Stimulated activated CD8-positive, alpha-beta memory T cell treated with anti-CD3 and anti-CD28 coated beads, Interleukin-12 subunit alpha, Interleukin-12 subunit beta, amount 100 ng/mL, for 1 hour (primary cell): ENCODE measurements at regions not wholly inside any gene's neighbourhood (a gene's known extent, or its start where the extent isn't known, plus 50 kb on each side); places are given as distances from the start of the nearest gene placed in this dataset.
A peak's percentile ranks its signal among the peaks of the same experiment; 100 is the strongest.
"Not testable (repeated sequence)": the region's sequence is repeated elsewhere in the genome, so short reads cannot be mapped to it uniquely, and the experiment has no call there.

Experiments
- DNase-seq: peaks from one replicate; pipeline ENCODE4 v3.0.0-alpha.2; 2020; ENCODE audit warnings: low read depth

DNA sequence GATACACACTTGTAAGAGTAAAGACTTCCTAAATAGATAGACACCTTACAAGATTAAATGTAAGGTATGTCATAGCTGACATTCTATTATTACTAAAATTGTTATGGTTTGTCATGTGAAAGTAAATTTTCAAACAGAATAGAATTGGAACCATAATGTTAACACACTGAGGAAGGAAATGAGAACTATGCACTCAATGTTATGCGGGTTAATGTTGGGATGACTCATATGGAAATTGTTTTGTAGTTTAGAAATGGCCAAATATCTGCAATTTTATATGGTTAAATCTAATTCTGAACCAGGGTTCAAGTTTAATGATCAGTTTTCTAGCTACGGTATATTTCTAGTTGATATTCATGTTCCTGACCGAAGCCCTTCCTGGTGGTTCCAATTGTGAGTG lies 214.2 kb upstream of the ADO start:
- DNase-seq, result no peak

DNA sequence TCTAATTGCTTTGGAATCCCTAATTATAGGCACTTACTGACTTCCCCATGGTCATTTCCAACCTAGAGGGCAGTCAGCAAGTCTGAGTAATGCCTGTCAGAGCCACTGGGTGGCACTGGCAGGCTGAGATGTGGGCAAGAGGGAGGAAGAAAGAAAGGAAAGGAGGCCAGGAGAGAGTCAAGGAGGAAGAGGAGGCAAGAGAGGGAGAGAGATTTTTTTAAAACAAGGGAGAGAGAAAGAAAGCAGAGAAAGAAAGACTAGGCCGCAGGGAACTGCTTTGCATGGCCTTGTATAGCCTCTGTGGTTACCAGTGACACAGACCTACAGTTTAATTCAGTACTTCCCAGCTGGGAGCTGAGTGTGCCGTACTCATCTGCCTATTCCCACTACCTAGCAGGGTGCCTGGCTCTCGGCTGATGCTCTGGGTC lies 210.4 kb upstream of the ADO start:
- DNase-seq, result peak; percentile 11

DNA sequence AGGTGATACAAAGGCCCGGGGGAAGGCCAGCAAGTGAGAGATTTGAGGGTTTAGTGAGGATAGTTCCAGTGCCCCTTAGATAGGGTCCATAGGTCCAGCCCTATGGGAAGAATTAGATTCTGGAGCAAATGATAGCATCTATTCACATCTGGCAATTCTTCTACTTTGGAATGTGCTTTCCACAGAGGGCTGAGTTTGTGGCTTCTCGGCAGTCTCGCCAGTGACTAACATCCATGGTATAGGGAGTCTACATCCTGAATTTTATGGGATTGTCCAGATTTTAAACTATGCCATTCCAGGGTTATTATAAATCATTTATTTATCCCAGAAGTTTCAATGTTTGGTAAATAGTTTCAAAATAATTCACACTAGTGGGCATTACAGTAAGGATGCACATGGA lies 207.3 kb upstream of the ADO start:
- DNase-seq, result no peak

DNA sequence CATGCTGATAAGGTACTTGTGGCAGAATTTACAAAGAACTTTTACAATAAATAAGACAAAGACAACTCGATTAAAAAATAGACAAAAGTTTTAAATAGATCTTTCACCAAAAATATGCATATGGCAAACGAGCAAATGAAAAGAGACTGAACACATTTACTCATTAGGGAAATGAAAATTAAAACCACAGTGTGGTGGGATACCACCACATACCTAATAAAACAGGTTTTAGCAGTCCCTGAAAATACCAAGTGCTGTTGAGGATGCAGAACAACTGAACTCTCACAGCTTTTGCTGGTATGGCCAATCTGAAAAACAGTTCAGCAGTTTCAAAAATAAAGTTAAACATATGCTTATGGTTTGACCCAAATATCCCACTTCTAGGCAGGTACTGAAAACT lies 205.4 kb upstream of the ADO start:
- DNase-seq, result no peak

DNA sequence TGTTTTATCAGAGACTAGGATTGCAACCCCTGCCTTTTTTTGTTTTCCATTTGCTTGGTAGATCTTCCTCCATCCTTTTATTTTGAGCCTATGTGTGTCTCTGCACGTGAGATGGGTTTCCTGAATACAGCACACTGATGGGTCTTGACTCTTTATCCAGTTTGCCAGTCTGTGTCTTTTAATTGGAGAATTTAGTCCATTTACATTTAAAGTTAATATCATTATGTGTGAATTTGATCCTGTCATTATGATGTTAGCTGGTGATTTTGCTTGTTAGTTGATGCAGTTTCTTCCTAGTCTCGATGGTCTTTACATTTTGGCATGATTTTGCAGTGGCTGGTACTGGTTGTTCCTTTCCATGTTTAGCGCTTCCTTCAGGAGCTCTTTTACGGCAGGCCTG lies 198.0 kb upstream of the ADO start:
- not testable (repeated sequence) for DNase-seq

DNA sequence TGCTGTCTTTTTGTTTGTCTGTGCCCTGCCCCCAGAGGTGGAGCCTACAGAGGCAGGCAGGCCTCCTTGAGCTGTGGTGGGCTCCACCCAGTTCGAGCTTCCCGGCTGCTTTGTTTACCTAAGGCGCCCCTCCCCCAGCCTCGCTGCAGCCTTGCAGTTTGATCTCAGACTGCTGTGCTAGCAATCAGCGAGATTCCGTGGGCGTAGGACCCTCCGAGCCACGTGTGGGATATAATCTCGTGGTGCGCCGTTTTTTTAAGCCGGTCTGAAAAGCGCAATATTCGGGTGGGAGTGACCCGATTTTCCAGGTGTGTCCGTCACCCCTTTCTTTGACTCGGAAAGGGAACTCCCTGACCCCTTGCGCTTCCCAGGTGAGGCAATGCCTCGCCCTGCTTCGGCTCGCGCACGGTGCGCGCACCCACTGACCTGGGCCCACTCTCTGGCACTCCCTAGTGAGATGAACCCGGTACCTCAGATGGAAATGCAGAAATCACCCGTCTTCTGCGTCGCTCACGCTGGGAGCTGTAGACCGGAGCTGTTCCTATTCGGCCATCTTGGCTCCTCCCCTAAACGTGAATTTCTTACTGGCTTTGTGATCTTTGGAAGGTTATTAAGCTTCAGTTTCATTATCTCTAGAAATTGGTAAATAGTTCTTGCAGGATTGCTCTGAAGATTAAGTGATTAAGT lies 196.2 kb upstream of the ADO start:
- DNase-seq, result not testable (repeated sequence)

DNA sequence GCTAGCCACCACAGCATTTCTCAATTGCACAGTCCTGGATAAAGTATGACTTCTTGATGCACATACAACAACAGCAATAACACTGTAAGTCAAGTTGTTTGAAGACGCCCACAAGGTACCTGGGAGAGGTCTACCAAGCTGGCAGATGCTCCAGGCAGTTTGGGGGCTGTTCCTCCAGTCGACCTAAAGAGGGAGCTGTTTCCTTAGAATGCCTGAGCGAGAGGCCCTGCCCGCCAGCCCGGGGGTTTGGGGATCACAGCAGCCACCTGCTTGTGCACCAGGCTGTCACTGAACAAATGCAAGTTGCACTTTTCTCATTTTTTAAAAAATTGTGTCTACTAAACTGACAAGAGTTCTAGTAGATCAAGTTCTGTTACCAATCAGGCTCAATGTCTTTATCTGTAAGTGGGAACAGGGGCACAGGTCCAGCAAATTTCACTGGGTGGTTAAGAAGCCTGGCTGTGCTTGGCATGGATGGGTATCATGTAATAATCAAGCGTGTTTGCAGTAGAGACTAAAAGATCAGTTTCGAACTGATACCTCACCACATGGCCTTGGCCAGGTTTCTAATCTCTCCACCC lies 193.8 kb upstream of the ADO start:
- DNase-seq, result peak; percentile 42

DNA sequence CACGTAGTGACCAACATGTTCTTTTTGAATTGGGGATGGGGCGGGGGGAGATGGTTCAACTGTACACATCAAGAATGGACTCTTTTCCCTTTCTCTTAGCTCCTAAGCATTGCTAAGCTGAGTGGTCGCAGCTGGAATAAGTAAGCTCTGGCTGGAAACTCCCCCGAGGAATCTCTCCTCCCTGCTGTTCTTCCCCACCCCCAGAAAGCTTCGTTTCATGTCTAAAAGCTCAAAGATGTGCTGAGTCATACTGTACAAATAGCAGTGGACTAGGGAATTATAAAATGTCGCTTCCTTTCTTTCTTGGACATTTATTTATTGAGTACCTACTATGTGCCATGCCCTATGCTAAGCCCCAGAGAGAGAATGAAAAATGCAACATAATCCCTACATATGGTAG lies 191.1 kb upstream of the ADO start:
- no peak for DNase-seq

DNA sequence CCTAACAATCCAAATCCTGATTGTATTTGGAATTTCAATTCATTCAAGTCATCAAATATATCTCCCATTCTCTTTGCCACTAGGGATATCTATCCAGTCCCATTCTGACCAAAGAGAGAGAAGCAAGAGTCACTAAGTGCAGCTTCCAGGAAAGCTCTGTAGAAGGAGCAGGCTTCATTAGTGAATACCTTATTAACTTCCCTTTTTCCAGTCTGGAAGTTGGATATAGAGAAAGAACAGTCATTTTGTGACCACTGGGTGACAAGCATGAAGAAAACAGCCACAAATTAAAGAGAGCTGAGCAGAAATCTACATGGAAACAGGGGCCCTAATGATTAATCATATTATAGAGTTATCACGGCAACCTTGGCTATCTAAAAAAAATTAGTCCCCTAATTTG lies 190.7 kb upstream of the ADO start:
- DNase-seq, result no peak

DNA sequence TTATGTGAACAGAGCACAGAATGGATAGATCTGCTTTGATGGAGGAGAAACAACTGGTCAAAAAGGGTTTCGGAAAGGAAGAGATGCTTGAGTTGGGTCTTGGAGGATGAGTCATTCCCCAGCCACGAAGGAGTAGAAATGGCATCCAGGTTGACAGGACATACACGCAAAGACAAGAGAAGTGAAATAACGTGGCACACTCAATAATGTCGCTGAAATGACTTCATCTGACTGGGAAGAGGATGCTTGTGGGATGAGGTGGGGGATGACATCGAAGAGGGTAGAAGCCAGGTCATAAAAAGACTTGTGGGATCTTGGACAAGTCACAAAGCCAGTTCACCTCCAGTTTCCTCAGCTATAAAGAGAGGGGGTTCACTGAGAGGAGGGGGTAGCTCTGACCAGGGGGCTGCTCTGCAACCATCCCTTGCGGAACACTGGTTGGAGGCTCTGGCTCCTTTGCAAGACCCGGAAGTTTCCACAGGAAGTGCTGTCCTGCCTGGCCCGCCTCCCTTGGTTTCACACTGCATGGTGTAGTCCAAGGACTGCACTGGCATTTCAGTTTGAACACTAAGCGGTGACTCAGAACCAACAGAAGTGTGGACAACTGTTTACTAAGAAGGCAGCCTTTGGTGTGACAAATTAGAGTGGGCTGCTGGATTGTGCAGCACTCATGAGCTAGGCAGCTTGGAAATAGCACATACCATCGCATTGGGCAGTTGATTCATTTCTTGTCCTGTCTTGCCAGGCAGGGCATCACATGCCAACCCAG lies 189.9 kb upstream of the ADO start:
- DNase-seq, result no peak

DNA sequence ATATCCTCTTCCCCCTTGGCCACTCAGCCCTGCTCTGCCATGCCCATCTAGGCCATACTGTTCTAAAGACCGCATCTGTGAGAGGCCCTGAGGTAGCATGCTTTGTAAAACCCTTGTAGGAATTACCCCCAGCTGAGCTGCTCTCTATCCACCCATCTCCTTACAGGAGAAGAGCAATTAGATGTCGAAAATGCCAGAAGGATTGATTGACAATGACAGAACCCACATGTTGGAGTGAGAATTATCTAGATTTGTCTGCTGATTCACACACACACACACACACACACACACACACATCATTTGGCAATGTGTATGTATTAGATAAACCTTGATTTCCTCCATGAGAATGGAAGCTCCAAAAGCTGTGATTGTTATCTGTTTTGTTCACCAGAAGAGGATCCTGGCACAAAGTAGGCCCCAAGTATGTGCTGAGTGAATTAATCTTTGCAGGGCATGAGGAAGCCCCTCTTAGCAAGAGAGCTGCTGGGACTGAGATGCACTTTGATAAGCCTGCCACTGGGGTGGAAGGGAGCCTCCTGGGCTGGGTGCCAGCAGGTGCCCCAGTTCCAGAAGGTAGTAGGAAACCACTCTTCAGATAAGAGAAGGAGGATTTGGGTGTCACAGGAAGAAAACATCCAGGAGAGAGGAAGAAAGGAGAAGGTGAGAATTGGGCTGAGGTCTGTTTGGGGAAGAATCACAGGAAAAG lies 187.5 kb upstream of the ADO start:
- DNase-seq, result no peak

DNA sequence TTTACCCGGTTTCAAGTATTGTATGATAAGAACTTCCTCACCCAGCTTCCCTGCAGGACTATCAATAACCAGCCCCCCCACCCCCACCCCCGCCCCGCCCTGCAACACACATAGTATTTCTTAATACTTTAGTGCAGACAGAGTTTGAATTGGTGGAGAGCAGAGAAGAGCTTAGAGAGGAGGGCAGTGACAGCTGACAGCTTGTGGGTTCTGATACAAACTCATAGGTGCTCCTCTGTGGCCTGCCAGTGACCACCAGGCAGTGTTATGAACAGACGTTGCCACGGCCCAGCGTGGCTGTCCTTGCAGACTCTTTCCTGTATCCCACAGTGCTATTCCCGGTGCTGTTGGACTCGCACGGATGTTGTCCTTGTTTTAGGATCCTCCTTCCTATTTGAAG lies 186.9 kb upstream of the ADO start:
- no peak for DNase-seq

DNA sequence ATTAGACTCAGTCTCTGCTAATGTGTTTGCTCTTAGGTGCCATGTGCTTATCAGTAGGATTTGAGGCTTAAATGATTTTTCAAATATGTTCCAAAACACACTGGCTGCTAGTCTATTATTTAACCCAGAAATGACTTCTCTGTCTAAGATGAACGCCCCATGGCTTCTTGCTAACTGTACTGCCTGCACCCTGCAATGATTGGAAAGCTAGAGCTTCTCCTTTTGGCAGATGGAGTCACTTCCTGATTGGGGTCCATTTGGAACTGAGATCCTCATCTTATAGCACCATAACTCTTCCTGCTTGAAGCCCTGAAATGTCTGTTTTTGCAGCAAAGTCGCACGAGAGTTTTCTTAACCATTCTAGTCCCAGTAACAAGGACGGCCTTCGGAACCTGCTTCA lies 186.5 kb upstream of the ADO start:
- no peak for DNase-seq

DNA sequence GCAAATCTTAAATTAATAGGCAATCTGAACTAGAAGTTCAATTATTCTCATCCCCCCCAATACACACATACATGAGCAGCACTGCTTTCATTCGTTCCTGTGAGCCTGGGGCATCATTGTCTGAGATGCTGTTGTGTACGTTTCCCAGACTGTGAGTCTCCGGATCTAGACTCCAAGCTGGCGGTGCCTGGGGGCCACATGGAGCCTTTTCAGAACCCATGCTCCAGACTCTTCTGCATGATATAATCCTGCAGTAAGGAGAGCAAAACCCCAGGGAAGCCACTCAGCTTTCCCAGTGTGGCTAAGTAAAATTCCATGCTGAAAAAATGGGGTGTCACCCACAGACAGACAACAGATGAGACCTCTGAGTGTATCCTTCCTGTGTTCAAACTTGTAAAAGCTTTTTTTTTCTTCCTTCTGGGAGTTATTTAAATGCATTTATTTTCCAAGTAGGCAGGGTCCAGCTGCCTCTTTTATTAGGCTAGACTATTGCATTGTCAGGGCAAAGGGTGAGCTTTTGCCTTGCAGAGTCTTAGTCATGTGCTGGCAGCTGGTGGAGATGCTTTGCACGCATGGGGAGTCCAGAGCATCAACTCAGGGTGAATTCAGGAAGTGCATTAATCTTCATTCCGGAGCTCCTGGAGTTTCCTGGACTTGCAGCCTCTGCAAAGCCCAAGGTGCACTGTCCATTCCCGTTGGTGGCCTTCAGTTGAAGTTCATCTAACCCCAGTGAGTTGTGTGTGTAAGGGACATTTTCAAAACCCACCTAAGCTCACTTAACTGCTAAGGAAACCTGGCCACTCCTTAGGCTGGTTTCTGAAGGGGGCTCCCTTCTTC lies 185.7 kb upstream of the ADO start:
- no peak for DNase-seq

DNA sequence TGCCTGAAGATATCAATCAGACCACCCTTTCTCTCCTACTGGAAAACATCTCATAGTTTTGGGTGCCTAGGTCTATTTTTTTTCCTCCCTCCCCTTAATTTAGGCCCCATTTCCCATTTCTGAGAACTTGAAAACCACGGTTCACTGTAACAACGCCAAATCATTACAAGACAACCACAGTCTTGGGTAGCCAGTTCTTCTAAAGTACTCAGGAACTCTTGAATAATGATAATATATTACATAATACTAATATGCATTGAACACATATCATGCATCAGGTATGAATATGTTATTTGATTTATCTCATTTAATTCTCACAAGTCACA lies 185.1 kb upstream of the ADO start:
- DNase-seq, result no peak

DNA sequence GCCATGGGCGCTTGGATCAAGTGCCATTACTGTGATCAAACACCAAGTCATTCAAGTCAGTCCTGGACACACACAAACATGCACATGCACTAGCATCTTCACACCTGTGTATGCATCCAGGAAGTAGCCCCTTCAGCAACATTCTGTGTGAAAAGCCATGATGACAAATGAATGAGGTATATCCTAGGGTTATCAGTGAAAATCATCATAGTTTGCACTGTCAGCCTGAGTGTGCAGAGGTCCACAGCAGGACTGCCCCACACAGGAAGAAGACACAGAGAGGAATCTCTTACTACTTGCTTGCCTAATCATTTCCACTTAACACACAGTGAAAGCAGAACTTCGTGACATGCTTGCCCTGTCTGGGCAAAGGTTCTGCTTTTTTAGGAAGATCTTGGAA lies 184.0 kb upstream of the ADO start:
- no peak for DNase-seq

DNA sequence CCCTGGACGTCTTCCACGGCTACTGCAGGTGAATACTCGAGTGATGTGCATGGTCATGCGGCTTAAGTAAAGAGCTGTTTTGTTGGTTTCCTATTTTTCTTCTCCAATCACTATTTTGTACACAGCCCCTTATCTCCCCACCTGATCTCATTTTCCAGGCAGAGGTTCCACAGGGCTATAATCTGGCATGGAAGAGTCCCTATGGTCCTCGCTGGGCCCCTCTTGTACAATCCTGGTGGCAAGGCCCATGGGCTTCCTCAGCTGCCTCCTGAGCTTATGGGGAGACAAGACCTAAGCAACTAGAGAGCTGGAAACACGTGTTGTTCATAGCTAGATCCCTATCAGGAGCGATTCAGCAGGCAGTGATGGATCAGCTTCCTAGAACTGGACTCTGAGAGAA lies 181.3 kb upstream of the ADO start:
- no peak for DNase-seq

DNA sequence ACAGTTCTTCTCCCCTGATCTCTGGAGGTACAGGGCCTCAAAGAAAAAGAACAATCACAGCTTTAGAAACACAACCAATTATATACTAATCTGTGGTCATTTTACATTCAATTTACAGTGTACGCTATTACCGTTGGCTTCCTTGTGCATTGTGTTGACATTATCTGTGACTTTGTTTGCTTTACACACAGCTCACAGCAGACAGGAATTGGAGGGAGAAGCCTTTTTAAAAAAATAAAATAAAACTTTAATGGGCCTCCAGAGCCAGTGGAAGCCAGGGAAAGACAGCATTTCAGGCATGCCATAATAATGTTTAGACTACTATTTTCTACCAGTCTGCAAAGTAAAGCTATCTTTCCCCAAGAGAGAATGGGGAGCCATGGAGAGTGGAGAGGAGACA lies 179.0 kb upstream of the ADO start:
- DNase-seq, result no peak

DNA sequence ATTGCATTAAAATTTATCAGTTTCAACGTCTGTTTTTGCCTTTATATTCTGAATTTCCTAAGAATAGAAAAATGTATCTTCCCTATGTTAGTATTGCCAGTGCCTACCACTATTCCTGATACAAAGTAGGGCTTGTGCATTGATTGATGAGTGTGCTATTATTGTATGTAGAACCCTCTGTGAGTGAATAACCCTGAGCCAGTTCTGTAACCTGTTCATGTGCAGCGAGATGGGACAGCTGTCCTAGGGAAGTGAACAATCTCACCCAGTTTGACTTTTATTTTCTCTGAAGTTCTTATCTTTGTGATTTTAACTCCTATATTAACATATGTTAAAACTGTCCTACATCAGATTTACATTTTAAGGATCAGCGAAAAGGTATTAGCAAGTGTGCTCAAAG lies 178.4 kb upstream of the ADO start:
- no peak for DNase-seq

DNA sequence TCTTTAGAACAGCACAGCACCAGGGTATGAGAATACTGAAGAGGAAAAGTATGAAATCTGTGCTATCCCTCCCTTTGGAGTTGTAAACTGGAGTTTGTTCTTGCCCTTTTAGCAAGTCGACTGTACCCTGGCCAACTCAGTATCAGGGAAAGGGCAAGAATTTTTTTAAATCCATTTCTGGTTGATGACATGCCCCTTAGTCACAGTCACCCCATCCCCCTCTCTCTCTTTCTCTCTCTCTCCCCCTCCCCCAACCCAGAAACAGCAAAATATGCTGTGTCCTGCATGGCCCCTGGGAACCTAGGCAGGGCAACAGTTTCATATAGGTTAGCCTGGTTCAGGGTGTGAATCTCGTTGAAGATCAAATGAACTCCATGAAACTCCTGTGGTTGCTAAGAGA lies 177.7 kb upstream of the ADO start:
- no peak for DNase-seq

DNA sequence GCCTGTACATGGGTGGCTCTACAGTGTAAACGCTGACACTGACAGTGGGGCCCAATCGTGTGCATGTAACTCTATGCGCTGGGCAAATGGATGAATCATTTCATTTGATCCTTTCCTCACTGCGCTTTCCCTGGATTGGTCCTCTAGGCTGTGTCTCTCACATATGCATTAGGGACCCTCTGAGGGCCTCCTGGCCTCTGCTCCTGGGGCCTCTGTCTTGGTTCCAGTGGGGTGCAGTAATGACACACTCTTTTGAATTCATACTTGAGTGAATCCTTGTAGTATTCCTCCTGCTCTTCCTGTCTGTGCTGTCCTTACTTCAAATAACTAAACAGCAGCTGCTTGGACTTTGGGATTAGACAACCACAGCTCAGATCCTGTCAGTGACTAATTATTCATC lies 176.5 kb upstream of the ADO start:
- no peak for DNase-seq

DNA sequence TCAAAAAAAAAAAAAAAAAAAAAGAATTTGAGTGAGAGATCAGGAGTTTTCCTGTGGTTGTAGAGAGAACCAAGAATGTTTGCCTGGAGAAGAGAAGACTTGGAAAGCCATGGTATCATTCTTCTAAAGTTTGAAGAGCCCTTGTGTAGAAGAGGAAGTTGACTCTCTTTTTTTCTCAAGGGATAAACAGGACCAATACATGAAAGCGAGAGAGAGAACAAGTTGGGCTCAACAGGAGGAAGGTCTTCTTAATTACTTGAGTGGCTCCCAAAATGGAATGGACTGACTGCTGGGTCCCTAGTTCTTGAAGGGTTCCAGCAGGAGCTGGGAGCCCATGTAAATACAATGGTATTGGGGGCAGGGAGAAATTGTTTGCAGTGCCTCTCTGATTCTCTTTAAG lies 173.3 kb upstream of the ADO start:
- no peak for DNase-seq
